Retinal pigment epithelial cell (primary cell): ENCODE measurements at regions not wholly inside any gene's neighbourhood (a gene's known extent, or its start where the extent isn't known, plus 50 kb on each side); places are given as distances from the start of the nearest gene placed in this dataset.
A peak's percentile ranks its signal among the peaks of the same experiment; 100 is the strongest.

Experiments
- DNase-seq: peaks from one replicate; pipeline ENCODE4 v3.0.0-alpha.2; 2010; ENCODE audit warnings: low read depth
- H3K4me3 ChIP-seq: 2 replicates; pipeline ENCODE4 v1.5.1; 2011; ENCODE audit warnings: mild to moderate bottlenecking, low read length, control low read depth, moderate library complexity
- CTCF ChIP-seq: conservative IDR thresholded peaks from 2 replicates; pipeline ENCODE4 v1.5.1; 2011; ENCODE audit warnings: low read depth, low read length, control low read depth, inconsistent platforms

- no peak for TF ChIP-seq CTCF
- no peak overlapping the region for H3K4me3 ChIP-seq
These were observed 50.8 kb upstream of the BEND6 start for GRCh38 chr6:56904068-56904467.

GRCh38 chr6:56902641-56903464, 52.1 kb upstream of the BEND6 start:
- peak; percentile 81 for TF ChIP-seq CTCF
- no peak overlapping the region for H3K4me3 ChIP-seq
- DNase-seq: no peak

More at GRCh38 chr6:56904068-56904467, 50.8 kb upstream of the BEND6 start:
- DNase-seq: no peak

GRCh38 chr6:56900784-56901183, 54.1 kb upstream of the BEND6 start:
- TF ChIP-seq CTCF: no peak
- no peak for DNase-seq
- H3K4me3 ChIP-seq: no peak overlapping the region

GRCh38 chr6:56899753-56900152, 55.2 kb upstream of the BEND6 start:
- DNase-seq: no peak
- no peak for TF ChIP-seq CTCF
- H3K4me3 ChIP-seq: no peak overlapping the region

- no peak overlapping the region for H3K4me3 ChIP-seq
- TF ChIP-seq CTCF: no peak
- DNase-seq: no peak
These were observed 55.6 kb upstream of the BEND6 start for GRCh38 chr6:56899311-56899710.

- no peak overlapping the region for H3K4me3 ChIP-seq
- no peak for DNase-seq
- TF ChIP-seq CTCF: no peak
These were observed 56.9 kb upstream of the BEND6 start for GRCh38 chr6:56897789-56898529.

- TF ChIP-seq CTCF: no peak
- no peak overlapping the region for H3K4me3 ChIP-seq
- no peak for DNase-seq
These were observed 63.2 kb upstream of the BEND6 start for GRCh38 chr6:56891754-56892153.
